Fibroblast of the conjunctiva (primary cell): ENCODE measurements at regions not wholly inside any gene's neighbourhood (a gene's known extent, or its start where the extent isn't known, plus 50 kb on each side); places are given as distances from the start of the nearest gene placed in this dataset.
A peak's percentile ranks its signal among the peaks of the same experiment; 100 is the strongest.
"Not testable (repeated sequence)": the region's sequence is repeated elsewhere in the genome, so short reads cannot be mapped to it uniquely, and the experiment has no call there.

Experiments
- DNase-seq: peaks from one replicate; pipeline ENCODE4 v3.0.0-alpha.2; 2010; ENCODE audit warnings: low read depth

GRCh38 chr22:36088292-36088691 is 59.7 kb upstream of the RBFOX2 start:
- no peak for DNase-seq

- DNase-seq = no peak
Measured at GRCh38 chr22:36087784-36088183, 59.2 kb upstream of the RBFOX2 start.

- DNase-seq = no peak
Measured at GRCh38 chr22:36086629-36087254, 58.1 kb upstream of the RBFOX2 start.

- DNase-seq = no peak
Measured at GRCh38 chr22:36086170-36086490, 57.5 kb upstream of the RBFOX2 start.

- DNase-seq = no peak
Measured at GRCh38 chr22:36085476-36086169, 57.0 kb upstream of the RBFOX2 start.

GRCh38 chr22:36084717-36085116 is 56.1 kb upstream of the RBFOX2 start:
- no peak for DNase-seq

GRCh38 chr22:36083056-36083455 is 54.4 kb upstream of the RBFOX2 start:
- DNase-seq = no peak

GRCh38 chr22:36081023-36081431 is 52.4 kb upstream of the RBFOX2 start:
- DNase-seq = peak; percentile 88

- DNase-seq = not testable (repeated sequence)
Measured at GRCh38 chr22:36080281-36080680, 51.7 kb upstream of the RBFOX2 start.

GRCh38 chr22:36079041-36079440 is 50.4 kb upstream of the RBFOX2 start:
- DNase-seq = no peak
